Caco-2 (cell line): ENCODE measurements at regions not wholly inside any gene's neighbourhood (a gene's known extent, or its start where the extent isn't known, plus 50 kb on each side); places are given as distances from the start of the nearest gene placed in this dataset.

Experiments used
- BruUV-seq: library from RNA; stranded (reverse); fragments of 400-500 nt; replicated peaks from 2 replicates; lab custom pipeline; 2021; lab: Mats Ljungman, UMichigan
- CTCF ChIA-PET: fragments of 300-600 bp; sonication (Branson Sonifier 250); formaldehyde crosslinking; loops from one replicate; lab custom pipeline; 2022; ENCODE audit warnings: antibody characterized with exemption; lab: Charles Lee
- POLR2A ChIA-PET: fragments of 300-600 bp; sonication (Branson Sonifier 250); formaldehyde crosslinking; loops from one replicate; lab custom pipeline; 2022; ENCODE audit warnings: antibody characterized with exemption; lab: Charles Lee
- DNase-seq, 2 experiments: peaks; one replicate each; pipeline versions ENCODE4 v3.0.0 to v3.0.0-alpha.2; 2020 to 2022
- H3K27me3 ChIP-seq: replicated peaks from 2 replicates; pipeline ENCODE4 v1.6.0; 2011; ENCODE audit warnings: low read length; ENCODE audit not compliant: control insufficient read depth, insufficient read depth
- H3K36me3 ChIP-seq: 2 replicates; pipeline ENCODE4 v1.5.1; 2011; ENCODE audit warnings: low read length; ENCODE audit not compliant: control insufficient read depth, insufficient read depth
- H3K4me1 ChIP-seq: fragments of 250-450 bp; sonication (Bioruptor Pico); 2 replicates; pipeline ENCODE4 v1.5.1; 2020; ENCODE audit warnings: mild to moderate bottlenecking
- H3K4me3 ChIP-seq: 2 replicates; pipeline ENCODE4 v1.5.1; 2011; ENCODE audit warnings: low read depth, mild to moderate bottlenecking, control low read depth, low read length
- H3K9me3 ChIP-seq: fragments of 250-450 bp; sonication (Bioruptor Pico); 2 replicates; pipeline ENCODE4 v1.5.1; 2020; ENCODE audit warnings: mild to moderate bottlenecking, moderate library complexity
- H3K27ac Mint-ChIP-seq: one replicate; pipeline ENCODE4 v1.8.0; 2022; ENCODE audit warnings: mixed read lengths; ENCODE audit not compliant: unreplicated experiment
- H3K27me3 Mint-ChIP-seq: one replicate; pipeline ENCODE4 v1.8.0; 2022; ENCODE audit warnings: mixed read lengths; ENCODE audit not compliant: insufficient read depth, unreplicated experiment
- H3K36me3 Mint-ChIP-seq: one replicate; pipeline ENCODE4 v1.8.0; 2022; ENCODE audit warnings: mild to moderate bottlenecking, mixed read lengths; ENCODE audit not compliant: insufficient read depth, unreplicated experiment
- H3K4me1 Mint-ChIP-seq: one replicate; pipeline ENCODE4 v1.8.0; 2022; ENCODE audit warnings: low read depth, mixed read lengths; ENCODE audit not compliant: unreplicated experiment
- H3K4me3 Mint-ChIP-seq: one replicate; pipeline ENCODE4 v1.8.0; 2022; ENCODE audit warnings: mild to moderate bottlenecking, moderate library complexity, mixed read lengths; ENCODE audit not compliant: unreplicated experiment
- H3K9me3 Mint-ChIP-seq: one replicate; pipeline ENCODE4 v1.8.0; 2022; ENCODE audit warnings: mixed read lengths; ENCODE audit not compliant: unreplicated experiment
- CTCF ChIP-seq, 2 experiments: fragments of 200-600 bp in 1 of 2; IDR thresholded peaks; 1 replicate in 1 of 2; 2 replicates in 1 of 2; pipeline versions ENCODE4 v1.5.1 to v1.8.0; 2011 to 2022; ENCODE audit warnings: antibody characterized with exemption in 1 of 2, control low read depth in 1 of 2, inconsistent platforms in 1 of 2, low read depth in 1 of 2, low read length in 1 of 2, mild to moderate bottlenecking in 1 of 2, moderate library complexity in 1 of 2; ENCODE audit not compliant: insufficient read depth in 1 of 2, severe bottlenecking in 1 of 2, unreplicated experiment in 1 of 2
- intact Hi-C: fragments of 100-400 bp; cut with micrococcal nuclease; formaldehyde crosslinking; loops from one replicate; pipeline ENCODE4 v1.10.0; 2022; ENCODE audit not compliant: unreplicated experiment

GRCh38 chrX:113986427-113986826, 597.5 kb upstream of the HTR2C start:
- BruUV-seq: no TSS peak
- H3K9me3 Mint-ChIP-seq: peaks cover 9% of the 10 kb centered on the region
- DNase-seq: no peak
- H3K27me3 Mint-ChIP-seq: no peaks in the 10 kb centered on the region
- no peaks in the 10 kb centered on the region for H3K36me3 Mint-ChIP-seq
- ChIA-PET CTCF (no interaction called here), POLR2A (no interaction called here)
- H3K27ac Mint-ChIP-seq: no peak overlapping the region
- H3K4me1 ChIP-seq: 0 out of 2 replicates have a peak, but pooled peaks cover 4% of the 10 kb centered on the region
- peaks cover 6% of the 10 kb centered on the region for H3K4me1 Mint-ChIP-seq
- no peaks in the 10 kb centered on the region for H3K27me3 ChIP-seq
- H3K4me3 ChIP-seq: no peak overlapping the region
- H3K36me3 ChIP-seq: no peaks in the 10 kb centered on the region
- no peak overlapping the region for H3K4me3 Mint-ChIP-seq
- intact Hi-C loops: no loop called here
- TF ChIP-seq CTCF (IDR thresholded peaks at IDR 0.05; ENCODE audit: insufficient read depth in 1 of 2, low read depth in 1 of 2, low read length in 1 of 2, severe bottlenecking in 1 of 2, unreplicated experiment in 1 of 2): no peak
- H3K9me3 ChIP-seq: no peaks in the 10 kb centered on the region

DNA sequence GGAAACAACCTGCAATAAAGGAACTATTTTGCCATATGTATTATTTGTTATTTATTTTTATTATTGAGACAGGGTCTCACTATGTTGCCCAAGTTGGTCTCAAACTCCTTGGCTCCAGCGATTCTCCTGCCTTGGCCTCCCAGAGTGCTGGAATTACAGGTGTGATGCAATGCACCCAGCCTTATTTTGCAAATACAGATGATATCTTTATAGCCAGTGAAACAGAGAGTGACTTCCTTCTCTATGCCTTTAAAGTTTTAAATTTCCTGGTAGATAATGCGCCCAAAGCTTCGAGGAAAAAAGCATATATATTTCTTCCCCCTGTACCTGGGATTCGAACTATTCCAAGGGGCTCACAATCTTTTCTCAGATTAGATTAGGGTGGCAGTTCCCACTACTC, 601.1 kb upstream of the HTR2C start:
- H3K4me3 Mint-ChIP-seq: no peak overlapping the region
- no peaks in the 10 kb centered on the region for H3K9me3 Mint-ChIP-seq
- Histone ChIP-seq H3K27me3 (no peaks in the 10 kb centered on the region), H3K4me1 (no peaks in the 10 kb centered on the region), H3K36me3 (no peaks in the 10 kb centered on the region), H3K9me3 (no peaks in the 10 kb centered on the region), H3K4me3 (no peak overlapping the region)
- intact Hi-C loops: no loop called here
- DNase-seq: no peak
- BruUV-seq: no TSS peak
- no peak overlapping the region for H3K27ac Mint-ChIP-seq
- TF ChIP-seq CTCF (IDR thresholded peaks at IDR 0.05; ENCODE audit: insufficient read depth in 1 of 2, low read depth in 1 of 2, low read length in 1 of 2, severe bottlenecking in 1 of 2, unreplicated experiment in 1 of 2): no peak
- no peaks in the 10 kb centered on the region for H3K27me3 Mint-ChIP-seq
- H3K36me3 Mint-ChIP-seq: no peaks in the 10 kb centered on the region
- ChIA-PET CTCF (no interaction called here), POLR2A (no interaction called here)
- no peaks in the 10 kb centered on the region for H3K4me1 Mint-ChIP-seq

DNA sequence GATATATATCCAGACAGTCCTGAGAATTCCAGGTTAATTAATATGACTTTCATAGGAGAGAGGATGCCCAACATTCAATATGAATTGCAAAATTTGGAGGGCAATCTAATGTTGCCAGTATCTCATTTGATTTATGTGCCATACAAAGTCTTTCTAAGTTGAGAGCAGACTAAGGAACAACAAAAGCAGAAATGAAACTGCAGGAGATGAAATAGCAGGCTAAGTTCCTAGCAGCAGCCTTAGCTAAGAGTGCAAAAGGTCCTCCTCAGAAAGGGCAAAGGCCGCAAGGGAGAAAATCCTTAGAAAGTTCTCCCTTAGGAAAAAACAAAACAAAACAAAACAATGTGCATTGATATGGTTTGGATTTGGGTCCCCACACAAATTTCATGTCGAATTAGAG, 602.9 kb upstream of the HTR2C start:
- H3K9me3 ChIP-seq: no peaks in the 10 kb centered on the region
- no TSS peak for BruUV-seq
- TF ChIP-seq CTCF (IDR thresholded peaks at IDR 0.05; ENCODE audit: insufficient read depth in 1 of 2, low read depth in 1 of 2, low read length in 1 of 2, severe bottlenecking in 1 of 2, unreplicated experiment in 1 of 2): no peak
- H3K36me3 ChIP-seq: no peaks in the 10 kb centered on the region
- intact Hi-C loops: no loop called here
- H3K4me1 ChIP-seq: no peaks in the 10 kb centered on the region
- H3K4me3 ChIP-seq: no peak overlapping the region
- CTCF ChIA-PET: no interaction called here
- H3K27ac Mint-ChIP-seq: no peak overlapping the region
- no peak for DNase-seq
- H3K27me3 ChIP-seq: no peaks in the 10 kb centered on the region
- H3K4me3 Mint-ChIP-seq: no peak overlapping the region
- no peaks in the 10 kb centered on the region for H3K27me3 Mint-ChIP-seq
- H3K4me1 Mint-ChIP-seq: no peaks in the 10 kb centered on the region
- POLR2A ChIA-PET: no interaction called here
- no peaks in the 10 kb centered on the region for H3K9me3 Mint-ChIP-seq
- no peaks in the 10 kb centered on the region for H3K36me3 Mint-ChIP-seq
